ENCODE measurements at regions not wholly inside any gene's neighbourhood (a gene's known extent, or its start where the extent isn't known, plus 50 kb on each side); places are given as distances from the start of the nearest gene placed in this dataset.

DNA sequence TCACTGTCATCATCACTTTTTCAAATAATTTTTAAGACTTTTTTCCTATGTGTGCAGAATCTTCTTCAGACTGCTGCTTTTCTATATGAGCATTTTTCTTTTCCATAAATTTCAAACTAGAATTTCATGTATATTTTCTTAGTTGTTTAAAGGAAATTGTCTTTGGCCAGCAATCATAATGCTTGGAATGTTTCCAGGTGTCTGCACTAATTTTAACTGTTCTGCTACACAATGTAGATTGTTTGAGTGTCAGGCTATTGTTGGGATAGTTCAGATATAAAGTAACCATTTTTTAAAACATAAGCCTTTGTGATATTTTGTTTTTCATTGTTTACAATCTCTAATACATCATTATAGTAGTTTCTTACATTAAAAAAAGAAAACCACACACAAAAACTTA, 1418.5 kb downstream of the EFNB2 start:
- H3K36me3 ChIP-seq (ENCODE audit: insufficient read depth, low read length): no peaks in the 10 kb centered on the region
- H3F3A ChIP-seq (ENCODE audit: insufficient read depth, low read length): no peaks in the 10 kb centered on the region
- H3K9ac ChIP-seq (ENCODE audit: low read length): no peak overlapping the region
- H3K27ac ChIP-seq (ENCODE audit: low read depth, low read length, poor library complexity, severe bottlenecking): no peak overlapping the region
- H3K9me3 ChIP-seq (ENCODE audit: low read length): no peaks in the 10 kb centered on the region
- no peaks in the 10 kb centered on the region for H3K27me3 ChIP-seq (ENCODE audit: insufficient read depth, low read length)
- TF ChIP-seq, protein P1, sequence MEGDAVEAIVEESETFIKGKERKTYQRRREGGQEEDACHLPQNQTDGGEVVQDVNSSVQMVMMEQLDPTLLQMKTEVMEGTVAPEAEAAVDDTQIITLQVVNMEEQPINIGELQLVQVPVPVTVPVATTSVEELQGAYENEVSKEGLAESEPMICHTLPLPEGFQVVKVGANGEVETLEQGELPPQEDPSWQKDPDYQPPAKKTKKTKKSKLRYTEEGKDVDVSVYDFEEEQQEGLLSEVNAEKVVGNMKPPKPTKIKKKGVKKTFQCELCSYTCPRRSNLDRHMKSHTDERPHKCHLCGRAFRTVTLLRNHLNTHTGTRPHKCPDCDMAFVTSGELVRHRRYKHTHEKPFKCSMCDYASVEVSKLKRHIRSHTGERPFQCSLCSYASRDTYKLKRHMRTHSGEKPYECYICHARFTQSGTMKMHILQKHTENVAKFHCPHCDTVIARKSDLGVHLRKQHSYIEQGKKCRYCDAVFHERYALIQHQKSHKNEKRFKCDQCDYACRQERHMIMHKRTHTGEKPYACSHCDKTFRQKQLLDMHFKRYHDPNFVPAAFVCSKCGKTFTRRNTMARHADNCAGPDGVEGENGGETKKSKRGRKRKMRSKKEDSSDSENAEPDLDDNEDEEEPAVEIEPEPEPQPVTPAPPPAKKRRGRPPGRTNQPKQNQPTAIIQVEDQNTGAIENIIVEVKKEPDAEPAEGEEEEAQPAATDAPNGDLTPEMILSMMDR (IDR thresholded peaks at IDR 0.05; ENCODE audit: low read length): no peak
- TF ChIP-seq EZH2 (IDR thresholded peaks at IDR 0.05; ENCODE audit: borderline replicate concordance, low read length): no peak
- H3K4me3 ChIP-seq (ENCODE audit: low read depth, low read length, poor library complexity, severe bottlenecking): no peak overlapping the region
- H3K4me1 ChIP-seq (ENCODE audit: insufficient read depth, low read length, severe bottlenecking): no peaks in the 10 kb centered on the region
- H3K9me2 ChIP-seq (ENCODE audit: low read depth, low read length): no peaks in the 10 kb centered on the region
- H4K20me1 ChIP-seq (ENCODE audit: insufficient read depth, low read length): no peaks in the 10 kb centered on the region
- H2AFZ ChIP-seq (ENCODE audit: low read length): no peak overlapping the region
- no peaks in the 10 kb centered on the region for H3K79me2 ChIP-seq (ENCODE audit: insufficient read depth, low read length)
- no peak overlapping the region for H3K4me2 ChIP-seq (ENCODE audit: low read length)

DNA sequence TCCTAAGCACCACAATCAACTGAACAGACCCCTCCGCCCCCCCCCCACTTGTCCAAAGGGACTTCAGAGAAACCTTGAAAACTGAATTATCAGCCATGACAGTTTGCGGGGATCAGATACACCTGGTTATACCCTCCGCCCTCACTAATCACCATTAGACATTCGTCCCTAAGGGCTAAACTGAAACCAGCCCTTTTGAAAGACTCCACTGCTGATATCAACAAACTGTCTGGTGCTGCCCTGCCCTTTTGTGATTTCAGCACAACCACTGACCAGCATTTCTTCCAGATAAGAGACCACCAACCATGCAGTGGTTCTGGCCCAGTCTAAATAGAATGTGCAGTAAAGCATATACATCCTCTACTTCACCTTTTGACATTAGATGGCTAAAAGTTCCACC, 1422.9 kb downstream of the EFNB2 start:
- Histone ChIP-seq H3K36me3 (ENCODE audit: insufficient read depth, low read length) (no peaks in the 10 kb centered on the region), H4K20me1 (ENCODE audit: insufficient read depth, low read length) (no peaks in the 10 kb centered on the region), H3K79me2 (ENCODE audit: insufficient read depth, low read length) (no peaks in the 10 kb centered on the region), H3K9ac (ENCODE audit: low read length) (no peak overlapping the region), H3K4me1 (ENCODE audit: insufficient read depth, low read length, severe bottlenecking) (no peaks in the 10 kb centered on the region), H3K4me3 (ENCODE audit: low read depth, low read length, poor library complexity, severe bottlenecking) (no peak overlapping the region), H3K27ac (ENCODE audit: low read depth, low read length, poor library complexity, severe bottlenecking) (no peak overlapping the region), H3K27me3 (ENCODE audit: insufficient read depth, low read length) (no peaks in the 10 kb centered on the region), H3F3A (ENCODE audit: insufficient read depth, low read length) (no peaks in the 10 kb centered on the region), H3K4me2 (ENCODE audit: low read length) (no peak overlapping the region), H3K9me3 (ENCODE audit: low read length) (no peaks in the 10 kb centered on the region), H2AFZ (ENCODE audit: low read length) (no peak overlapping the region), H3K9me2 (ENCODE audit: low read depth, low read length) (no peaks in the 10 kb centered on the region)
- TF ChIP-seq EZH2 (IDR thresholded peaks at IDR 0.05; ENCODE audit: borderline replicate concordance, low read length): no peak
- TF ChIP-seq, protein P1 (IDR thresholded peaks at IDR 0.05; ENCODE audit: low read length): no peak

DNA sequence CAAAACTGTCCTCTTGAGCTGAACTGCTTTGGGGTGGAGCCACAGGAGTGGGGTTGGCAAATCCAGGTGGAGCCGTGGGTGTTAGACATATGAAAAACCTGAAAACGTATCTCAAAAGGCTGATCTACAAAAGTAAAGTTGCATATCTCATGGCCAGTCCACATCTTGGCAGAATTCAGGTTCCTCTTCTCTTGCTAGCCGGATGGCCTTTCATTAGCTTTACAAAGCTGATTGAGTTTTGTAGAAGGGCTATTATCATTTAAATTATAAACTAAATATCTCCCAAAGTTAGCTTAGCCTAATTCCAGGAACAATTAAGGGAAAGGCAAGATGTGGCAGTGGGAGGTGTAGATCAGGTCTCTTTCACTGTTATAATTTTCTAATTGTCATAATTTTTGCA, 1427.7 kb downstream of the EFNB2 start:
- H3K27ac ChIP-seq (ENCODE audit: low read depth, low read length, poor library complexity, severe bottlenecking): no peak overlapping the region
- no peak overlapping the region for H3K4me3 ChIP-seq (ENCODE audit: low read depth, low read length, poor library complexity, severe bottlenecking)
- no peaks in the 10 kb centered on the region for H3K9me3 ChIP-seq (ENCODE audit: low read length)
- no peak overlapping the region for H3K4me2 ChIP-seq (ENCODE audit: low read length)
- H3K36me3 ChIP-seq (ENCODE audit: insufficient read depth, low read length): no peaks in the 10 kb centered on the region
- H3F3A ChIP-seq (ENCODE audit: insufficient read depth, low read length): no peaks in the 10 kb centered on the region
- no peak overlapping the region for H2AFZ ChIP-seq (ENCODE audit: low read length)
- no peaks in the 10 kb centered on the region for H3K9me2 ChIP-seq (ENCODE audit: low read depth, low read length)
- H3K9ac ChIP-seq (ENCODE audit: low read length): no peak overlapping the region
- no peaks in the 10 kb centered on the region for H4K20me1 ChIP-seq (ENCODE audit: insufficient read depth, low read length)
- no peak for TF ChIP-seq EZH2 (IDR thresholded peaks at IDR 0.05; ENCODE audit: borderline replicate concordance, low read length)
- TF ChIP-seq, protein P1 (IDR thresholded peaks at IDR 0.05; ENCODE audit: low read length): no peak
- H3K27me3 ChIP-seq (ENCODE audit: insufficient read depth, low read length): no peaks in the 10 kb centered on the region
- no peaks in the 10 kb centered on the region for H3K79me2 ChIP-seq (ENCODE audit: insufficient read depth, low read length)
- H3K4me1 ChIP-seq (ENCODE audit: insufficient read depth, low read length, severe bottlenecking): no peaks in the 10 kb centered on the region
